Activated naive CD8-positive, alpha-beta T cell (primary cell): ENCODE measurements at regions not wholly inside any gene's neighbourhood (a gene's known extent, or its start where the extent isn't known, plus 50 kb on each side); places are given as distances from the start of the nearest gene placed in this dataset.

ENCODE experiments used
- H3K27ac Mint-ChIP-seq: one replicate; pipeline ENCODE4 v1.8.0; 2021; ENCODE audit warnings: mixed read lengths
- H3K27me3 Mint-ChIP-seq: one replicate; pipeline ENCODE4 v1.8.0; 2021; ENCODE audit warnings: mixed read lengths
- H3K36me3 Mint-ChIP-seq: one replicate; pipeline ENCODE4 v1.8.0; 2021; ENCODE audit warnings: mixed read lengths
- H3K4me1 Mint-ChIP-seq: one replicate; pipeline ENCODE4 v1.8.0; 2021; ENCODE audit warnings: low read depth, mixed read lengths
- H3K4me3 Mint-ChIP-seq: one replicate; pipeline ENCODE4 v1.8.0; 2021; ENCODE audit warnings: mild to moderate bottlenecking, mixed read lengths
- H3K9me3 Mint-ChIP-seq: one replicate; pipeline ENCODE4 v1.8.0; 2021; ENCODE audit warnings: low read depth, mixed read lengths

GRCh38 chr2:35932276-35932963, 423.2 kb upstream of the CRIM1 start:
- H3K27ac Mint-ChIP-seq = no peak overlapping the region
- no peaks in the 10 kb centered on the region for H3K9me3 Mint-ChIP-seq
- no peak overlapping the region for H3K4me3 Mint-ChIP-seq
- peaks cover 10% of the 10 kb centered on the region for H3K27me3 Mint-ChIP-seq
- no peaks in the 10 kb centered on the region for H3K4me1 Mint-ChIP-seq
- H3K36me3 Mint-ChIP-seq = no peaks in the 10 kb centered on the region

DNA sequence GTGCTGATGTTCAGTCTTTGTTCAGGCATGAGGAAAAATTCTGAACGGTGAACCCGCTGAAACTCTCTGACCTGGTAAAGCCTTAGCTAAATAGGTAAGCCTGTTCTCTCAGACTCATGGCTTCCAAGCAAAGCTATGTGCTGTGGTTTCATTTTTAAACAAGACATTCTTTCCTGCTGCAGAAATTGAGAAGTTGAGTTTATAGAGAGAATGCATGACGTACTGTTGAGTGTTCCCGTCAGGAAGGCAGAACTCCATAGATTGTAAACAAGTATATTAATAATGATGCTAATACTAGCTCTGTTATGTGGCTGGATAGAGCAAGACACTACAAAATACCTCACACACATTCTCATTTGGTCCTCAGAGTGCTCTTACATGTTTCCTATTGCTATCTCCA, 424.0 kb upstream of the CRIM1 start:
- no peak overlapping the region for H3K27ac Mint-ChIP-seq
- peaks cover 10% of the 10 kb centered on the region for H3K27me3 Mint-ChIP-seq
- H3K4me3 Mint-ChIP-seq = no peak overlapping the region
- H3K36me3 Mint-ChIP-seq = no peaks in the 10 kb centered on the region
- H3K9me3 Mint-ChIP-seq = no peaks in the 10 kb centered on the region
- no peaks in the 10 kb centered on the region for H3K4me1 Mint-ChIP-seq

DNA sequence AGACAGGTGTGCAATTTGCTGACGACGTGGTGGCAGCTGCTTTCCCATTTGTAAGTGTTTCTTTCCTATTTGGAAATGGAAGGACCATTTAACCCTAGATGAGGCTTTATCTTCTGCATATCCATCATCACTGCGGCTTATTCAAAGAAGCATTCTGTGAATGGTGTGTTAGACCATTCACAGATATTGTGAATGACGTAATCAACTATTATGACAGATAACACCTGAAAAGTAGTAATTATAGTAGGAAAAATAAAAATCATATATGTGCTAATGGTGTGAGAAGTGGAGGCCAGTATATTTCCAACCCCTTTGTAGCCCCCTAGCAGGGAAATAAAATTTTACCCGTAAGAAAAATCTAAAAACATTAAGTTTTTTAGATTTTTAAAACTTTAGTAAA, 424.5 kb upstream of the CRIM1 start:
- H3K9me3 Mint-ChIP-seq = no peaks in the 10 kb centered on the region
- no peak overlapping the region for H3K4me3 Mint-ChIP-seq
- no peaks in the 10 kb centered on the region for H3K36me3 Mint-ChIP-seq
- H3K27me3 Mint-ChIP-seq = peaks cover 10% of the 10 kb centered on the region
- H3K27ac Mint-ChIP-seq = no peak overlapping the region
- H3K4me1 Mint-ChIP-seq = no peaks in the 10 kb centered on the region

DNA sequence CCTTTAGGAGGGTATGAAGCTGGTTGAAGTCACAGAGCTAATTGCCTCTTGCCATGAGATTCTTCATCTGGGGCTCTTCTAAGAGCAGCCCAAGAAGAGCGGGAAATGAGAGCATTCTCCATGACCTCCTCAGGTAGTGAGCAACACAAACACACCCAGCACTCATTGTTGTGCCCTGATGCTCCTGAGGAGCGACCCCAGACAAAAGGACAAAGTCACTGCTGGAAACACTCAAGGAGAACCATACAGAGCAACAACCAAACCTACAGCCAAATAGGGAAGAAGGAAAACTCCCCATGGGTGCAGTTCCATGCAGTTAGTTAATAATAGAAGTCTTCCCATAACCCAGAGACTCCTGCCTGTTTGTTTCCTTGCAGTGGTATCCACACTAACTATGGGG, 426.0 kb upstream of the CRIM1 start:
- Mint-ChIP-seq H3K4me1 (no peaks in the 10 kb centered on the region), H3K27ac (no peak overlapping the region)

DNA sequence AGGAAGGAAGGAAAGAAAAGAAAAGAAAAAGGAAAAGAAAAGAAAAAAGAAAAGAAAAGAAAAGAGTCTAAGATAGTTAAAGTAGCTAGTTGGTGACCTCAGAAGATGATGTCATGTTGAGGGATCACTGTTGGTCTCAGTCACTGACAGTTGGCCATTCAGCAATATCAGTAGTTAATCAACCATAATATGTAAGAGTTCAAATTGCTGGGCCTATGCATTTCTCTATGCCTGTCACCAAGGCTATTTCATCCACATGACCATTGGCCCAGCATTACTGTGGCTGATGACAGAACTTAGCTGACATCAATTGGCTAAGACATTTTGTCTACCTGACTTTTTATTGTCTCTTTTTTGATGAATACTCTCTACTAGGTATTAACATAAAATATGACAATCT, 435.5 kb upstream of the CRIM1 start:
- no peak overlapping the region for H3K27ac Mint-ChIP-seq
- peaks cover 2% of the 10 kb centered on the region for H3K27me3 Mint-ChIP-seq
- no peaks in the 10 kb centered on the region for H3K36me3 Mint-ChIP-seq
- H3K9me3 Mint-ChIP-seq = no peaks in the 10 kb centered on the region
- H3K4me1 Mint-ChIP-seq = no peaks in the 10 kb centered on the region
- no peak overlapping the region for H3K4me3 Mint-ChIP-seq

More for the DNA sequence above, 426.0 kb upstream of the CRIM1 start:
- H3K4me3 Mint-ChIP-seq = no peak overlapping the region
- H3K27me3 Mint-ChIP-seq = peaks cover 10% of the 10 kb centered on the region
- H3K9me3 Mint-ChIP-seq = no peaks in the 10 kb centered on the region
- no peaks in the 10 kb centered on the region for H3K36me3 Mint-ChIP-seq

- no peak overlapping the region for H3K27ac Mint-ChIP-seq
- H3K4me1 Mint-ChIP-seq = no peaks in the 10 kb centered on the region
- no peak overlapping the region for H3K4me3 Mint-ChIP-seq
- H3K27me3 Mint-ChIP-seq = peaks cover 2% of the 10 kb centered on the region
- H3K36me3 Mint-ChIP-seq = no peaks in the 10 kb centered on the region
- no peaks in the 10 kb centered on the region for H3K9me3 Mint-ChIP-seq
These were observed 440.3 kb upstream of the CRIM1 start for GRCh38 chr2:35915261-35915660.

- H3K36me3 Mint-ChIP-seq = no peaks in the 10 kb centered on the region
- H3K4me3 Mint-ChIP-seq = peak overlapping the region; percentile 14
- H3K27ac Mint-ChIP-seq = no peak overlapping the region
- peaks cover 8% of the 10 kb centered on the region for H3K4me1 Mint-ChIP-seq
- no peaks in the 10 kb centered on the region for H3K27me3 Mint-ChIP-seq
- H3K9me3 Mint-ChIP-seq = no peaks in the 10 kb centered on the region
These were observed 463.6 kb upstream of the CRIM1 start for GRCh38 chr2:35891936-35892335.

DNA sequence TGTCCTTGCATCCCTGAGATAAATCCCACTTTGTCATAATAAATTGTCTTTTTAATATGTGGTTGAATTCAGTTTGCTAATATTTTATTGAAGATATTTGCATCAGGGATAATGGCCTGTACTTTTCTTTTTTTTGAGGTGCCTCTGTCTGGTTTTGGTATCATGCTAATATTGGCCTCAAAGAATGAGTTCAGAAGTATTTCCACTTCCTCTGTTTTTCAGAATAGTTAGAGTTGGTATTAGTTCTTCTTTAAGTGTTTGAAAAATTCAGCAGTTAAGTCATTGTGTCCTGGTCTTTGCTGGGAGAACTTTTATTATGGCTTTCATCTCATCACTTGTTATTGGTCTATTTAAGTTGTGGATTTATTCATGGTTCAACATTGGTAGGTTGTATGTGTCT, 464.1 kb upstream of the CRIM1 start:
- H3K27ac Mint-ChIP-seq = no peak overlapping the region
- no peaks in the 10 kb centered on the region for H3K36me3 Mint-ChIP-seq
- H3K27me3 Mint-ChIP-seq = no peaks in the 10 kb centered on the region
- H3K4me3 Mint-ChIP-seq = no peak overlapping the region
- no peaks in the 10 kb centered on the region for H3K9me3 Mint-ChIP-seq
- H3K4me1 Mint-ChIP-seq = peaks cover 8% of the 10 kb centered on the region

GRCh38 chr2:35887146-35887545, 468.4 kb upstream of the CRIM1 start:
- Mint-ChIP-seq H3K27me3 (no peaks in the 10 kb centered on the region), H3K4me1 (peaks cover 6% of the 10 kb centered on the region), H3K36me3 (no peaks in the 10 kb centered on the region), H3K9me3 (no peaks in the 10 kb centered on the region), H3K27ac (no peak overlapping the region), H3K4me3 (no peak overlapping the region)

DNA sequence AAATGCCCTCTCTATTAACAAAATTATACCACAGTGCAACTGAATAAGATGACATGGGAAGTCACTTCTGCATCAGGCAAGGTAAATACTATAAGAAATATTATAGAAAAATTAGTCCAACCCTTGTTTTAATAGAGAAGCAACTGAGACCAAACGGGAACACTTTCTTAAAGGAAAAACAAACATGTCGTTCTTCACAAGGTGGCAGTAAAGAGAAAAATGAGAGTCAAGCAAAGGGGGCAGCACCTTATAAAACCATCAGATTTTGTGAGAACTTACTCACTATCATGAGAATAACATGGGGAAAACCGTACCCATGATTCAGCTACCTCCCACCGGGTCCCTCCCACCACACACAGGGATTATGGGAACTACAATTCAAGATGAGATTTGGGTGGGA, 481.7 kb upstream of the CRIM1 start:
- Mint-ChIP-seq H3K4me1 (no peaks in the 10 kb centered on the region), H3K27ac (no peak overlapping the region), H3K9me3 (no peaks in the 10 kb centered on the region), H3K36me3 (no peaks in the 10 kb centered on the region), H3K4me3 (no peak overlapping the region), H3K27me3 (peaks cover 2% of the 10 kb centered on the region)

GRCh38 chr2:35871672-35872071, 483.9 kb upstream of the CRIM1 start:
- H3K36me3 Mint-ChIP-seq = no peaks in the 10 kb centered on the region
- H3K4me1 Mint-ChIP-seq = no peaks in the 10 kb centered on the region
- H3K27me3 Mint-ChIP-seq = peaks cover 2% of the 10 kb centered on the region
- H3K27ac Mint-ChIP-seq = no peak overlapping the region
- H3K9me3 Mint-ChIP-seq = no peaks in the 10 kb centered on the region
- no peak overlapping the region for H3K4me3 Mint-ChIP-seq

DNA sequence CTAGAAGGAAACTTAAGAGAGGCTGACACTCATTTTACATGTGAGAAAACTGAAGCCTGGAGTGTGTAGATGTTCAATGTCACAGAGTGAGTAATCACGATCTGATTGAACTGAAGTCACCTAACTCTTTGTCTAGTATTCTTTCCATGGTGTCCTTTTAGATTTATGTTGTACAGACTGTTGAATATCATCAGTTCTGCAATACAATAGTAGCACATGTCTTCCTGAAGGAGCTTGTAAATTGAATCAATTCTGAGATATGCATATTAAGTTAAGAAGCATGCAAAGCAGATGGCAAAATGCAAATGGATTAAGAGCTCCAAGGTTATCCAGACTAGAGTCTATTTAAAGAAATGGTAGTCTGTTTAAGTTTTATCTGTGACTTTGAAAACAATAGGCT, 484.9 kb upstream of the CRIM1 start:
- Mint-ChIP-seq H3K4me3 (no peak overlapping the region), H3K36me3 (no peaks in the 10 kb centered on the region), H3K4me1 (no peaks in the 10 kb centered on the region), H3K9me3 (no peaks in the 10 kb centered on the region), H3K27ac (no peak overlapping the region), H3K27me3 (peaks cover 2% of the 10 kb centered on the region)

DNA sequence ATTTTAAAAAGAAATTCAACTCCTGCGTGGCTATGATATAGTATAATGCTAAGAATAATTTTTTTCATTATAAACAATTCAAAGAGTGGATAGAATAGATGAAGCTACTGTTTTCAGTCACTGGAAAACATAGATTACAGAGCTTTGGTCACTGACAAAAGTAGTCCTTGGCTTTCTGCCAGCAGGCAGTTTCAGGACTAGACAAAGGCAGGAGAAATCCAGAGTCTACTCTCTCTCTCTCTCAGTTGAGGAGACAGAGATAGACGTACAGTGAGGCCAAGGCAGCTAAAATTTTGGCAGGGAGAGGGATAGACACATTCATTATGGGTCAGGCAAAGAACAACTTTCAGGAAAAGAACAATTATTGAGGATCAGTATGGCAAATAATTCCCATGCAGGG, 491.4 kb upstream of the CRIM1 start:
- H3K9me3 Mint-ChIP-seq = no peaks in the 10 kb centered on the region
- peaks cover 18% of the 10 kb centered on the region for H3K27me3 Mint-ChIP-seq
- H3K4me1 Mint-ChIP-seq = no peaks in the 10 kb centered on the region
- no peaks in the 10 kb centered on the region for H3K36me3 Mint-ChIP-seq
- H3K4me3 Mint-ChIP-seq = no peak overlapping the region
- no peak overlapping the region for H3K27ac Mint-ChIP-seq

DNA sequence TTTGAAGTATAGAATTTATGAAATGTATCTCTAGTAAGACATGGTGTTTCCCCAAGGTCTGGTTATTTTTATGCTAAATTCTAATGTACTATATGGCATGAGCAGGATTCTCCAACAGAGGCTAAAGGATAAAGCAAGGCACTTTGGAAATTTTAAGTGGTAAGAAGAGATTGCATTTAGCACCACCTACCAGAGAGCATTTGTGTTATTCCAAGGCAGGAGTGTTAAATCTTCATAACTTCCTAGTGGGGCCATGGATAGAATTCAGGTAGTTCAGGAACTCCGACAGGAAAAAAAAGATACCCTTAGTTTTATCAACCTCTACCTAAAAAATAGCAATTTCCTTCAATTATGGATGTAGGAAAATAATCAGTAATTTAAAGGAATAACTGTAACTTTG, 497.4 kb upstream of the CRIM1 start:
- Mint-ChIP-seq H3K9me3 (peaks cover 3% of the 10 kb centered on the region), H3K36me3 (no peaks in the 10 kb centered on the region), H3K27me3 (peaks cover 20% of the 10 kb centered on the region), H3K4me1 (no peaks in the 10 kb centered on the region), H3K27ac (no peak overlapping the region), H3K4me3 (no peak overlapping the region)

DNA sequence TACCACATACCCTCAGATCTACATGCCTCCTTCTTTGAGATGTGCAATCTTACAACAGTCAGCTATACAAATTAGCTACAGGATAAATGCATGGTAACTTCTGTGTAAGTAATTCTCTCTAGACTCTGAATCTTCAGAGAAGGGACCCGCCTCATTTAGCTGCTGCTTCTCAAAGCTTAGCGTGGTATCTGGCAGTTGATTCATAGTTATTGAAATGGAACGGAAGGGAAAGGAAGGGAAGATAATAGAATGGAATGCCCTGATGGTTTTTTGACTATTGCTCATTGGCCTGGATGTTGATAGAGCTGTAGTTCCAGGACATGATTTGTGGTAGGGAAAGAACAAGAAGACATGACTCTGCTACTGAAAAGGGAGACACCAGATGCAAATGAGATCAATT, 498.1 kb upstream of the CRIM1 start:
- no peaks in the 10 kb centered on the region for H3K36me3 Mint-ChIP-seq
- H3K4me1 Mint-ChIP-seq = no peaks in the 10 kb centered on the region
- H3K9me3 Mint-ChIP-seq = peaks cover 3% of the 10 kb centered on the region
- peaks cover 14% of the 10 kb centered on the region for H3K27me3 Mint-ChIP-seq
- no peak overlapping the region for H3K4me3 Mint-ChIP-seq
- no peak overlapping the region for H3K27ac Mint-ChIP-seq

DNA sequence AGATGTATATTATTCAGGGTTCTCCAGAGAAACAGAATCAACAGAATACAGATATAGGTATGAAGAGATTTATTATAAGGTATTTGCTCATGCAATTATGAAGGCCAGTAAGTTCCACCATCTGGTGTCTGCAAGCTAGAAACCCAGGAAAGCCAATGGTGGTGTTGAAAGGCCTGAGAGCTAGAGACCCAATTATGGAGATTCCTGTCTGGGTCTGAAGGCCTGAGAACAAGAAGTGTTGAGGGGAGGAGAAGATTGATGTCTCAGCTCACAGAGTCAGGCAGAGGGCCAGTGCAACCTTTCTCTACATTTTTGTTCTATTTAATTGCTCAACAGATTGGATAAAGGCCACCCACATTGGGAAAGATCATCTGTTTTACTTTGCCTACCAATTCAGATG, 524.2 kb upstream of the CRIM1 start:
- Mint-ChIP-seq H3K9me3 (no peaks in the 10 kb centered on the region), H3K27me3 (peaks cover 6% of the 10 kb centered on the region), H3K27ac (no peak overlapping the region), H3K36me3 (no peaks in the 10 kb centered on the region), H3K4me1 (no peaks in the 10 kb centered on the region), H3K4me3 (no peak overlapping the region)
